HG03175 (cell line): ENCODE measurements at regions not wholly inside any gene's neighbourhood (a gene's known extent, or its start where the extent isn't known, plus 50 kb on each side); places are given as distances from the start of the nearest gene placed in this dataset.

Experiments used
- ATAC-seq: cut with Tn5 transposase; IDR thresholded peaks from one replicate; pipeline ENCODE4 v1.9.1; 2021; ENCODE audit warnings: mild to moderate bottlenecking, moderate library complexity; ENCODE audit not compliant: unreplicated experiment

DNA sequence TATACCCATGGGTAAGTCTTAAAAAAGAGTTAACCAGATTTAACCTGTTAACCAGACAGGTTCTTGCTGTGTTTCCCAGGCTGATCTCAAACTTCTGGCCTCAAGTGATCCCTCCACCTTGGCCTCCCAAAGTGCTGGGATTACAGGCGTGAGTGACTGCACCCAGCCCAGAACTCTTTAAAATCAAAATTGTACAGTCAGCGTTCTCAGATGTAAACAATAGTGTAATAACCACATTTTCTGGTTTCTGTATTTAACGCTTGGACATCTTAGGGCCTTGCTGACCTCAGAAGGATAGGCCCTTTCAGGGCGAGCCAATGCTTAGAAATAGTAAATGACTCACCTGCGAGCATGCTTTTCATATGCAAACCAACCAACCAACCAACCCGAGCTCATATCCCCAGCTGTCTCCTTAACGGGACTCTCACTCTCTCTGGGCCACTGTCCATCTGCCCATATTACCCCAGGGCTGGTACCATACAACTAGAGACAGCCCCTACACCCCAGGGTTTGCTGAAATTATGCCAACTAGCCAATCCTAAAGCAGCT, 415.0 kb upstream of the XYLT1 start:
- ATAC-seq: no peak

GRCh38 chr16:17877821-17878360, 407.1 kb upstream of the XYLT1 start:
- no peak for ATAC-seq

- no peak for ATAC-seq
These were observed 396.2 kb upstream of the XYLT1 start for GRCh38 chr16:17866996-17867395.

GRCh38 chr16:17861981-17862479, 391.3 kb upstream of the XYLT1 start:
- ATAC-seq: no peak

DNA sequence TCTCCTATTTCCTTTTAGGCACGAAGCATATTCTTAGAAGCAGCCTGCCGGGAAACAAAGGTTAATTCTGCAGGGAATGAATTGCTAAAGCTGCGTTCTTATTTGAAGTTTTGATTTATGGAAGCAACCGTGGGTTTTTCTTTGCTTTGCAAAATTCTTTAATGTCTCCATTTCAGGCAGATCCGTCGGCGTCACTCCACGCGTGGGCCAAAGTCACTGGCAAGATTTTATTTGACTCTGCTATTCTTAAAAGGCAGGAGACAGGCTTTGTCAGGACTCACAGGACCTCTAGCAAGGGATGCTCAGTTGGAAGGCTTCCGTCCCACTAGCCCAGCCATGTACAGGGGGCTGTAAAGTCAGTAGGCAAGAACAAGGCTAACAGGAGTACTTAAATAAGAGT, 387.3 kb upstream of the XYLT1 start:
- ATAC-seq: no peak

GRCh38 chr16:17853958-17854357, 383.2 kb upstream of the XYLT1 start:
- no peak for ATAC-seq

DNA sequence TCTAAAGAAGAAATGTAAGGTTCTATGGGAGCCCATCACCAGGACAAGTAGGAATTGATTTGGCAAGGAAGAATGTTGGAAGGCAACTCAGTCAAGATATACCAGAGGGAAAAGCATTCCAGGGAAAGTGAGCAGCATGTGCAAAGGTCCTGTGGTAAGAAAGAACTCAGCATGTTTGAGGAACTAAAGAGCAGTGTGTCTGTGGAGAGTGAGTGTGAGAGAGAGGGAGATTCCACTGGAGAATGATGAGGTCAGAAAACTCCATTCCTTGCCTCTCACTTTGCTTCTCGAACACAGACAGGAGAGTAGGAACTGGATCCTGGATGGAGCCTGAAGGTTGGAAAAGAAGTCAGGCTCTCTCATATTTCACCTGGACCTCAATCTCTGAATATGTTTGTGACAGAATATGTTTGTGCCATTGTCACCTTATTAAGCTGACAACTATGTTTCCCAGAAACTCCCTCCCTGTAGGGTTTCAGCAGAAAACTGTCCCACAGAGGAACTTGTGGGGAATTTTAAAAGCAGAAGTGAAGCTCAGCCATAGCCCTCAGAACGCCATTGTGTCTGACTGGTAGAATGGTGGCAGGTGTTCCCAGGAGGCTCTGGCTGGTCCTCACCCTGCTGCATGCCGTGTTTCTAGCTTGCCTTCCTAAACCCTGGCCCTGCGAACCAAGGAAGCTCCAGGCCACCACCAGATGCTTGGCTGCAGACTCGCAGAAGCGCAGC, 382.4 kb upstream of the XYLT1 start:
- no peak for ATAC-seq

DNA sequence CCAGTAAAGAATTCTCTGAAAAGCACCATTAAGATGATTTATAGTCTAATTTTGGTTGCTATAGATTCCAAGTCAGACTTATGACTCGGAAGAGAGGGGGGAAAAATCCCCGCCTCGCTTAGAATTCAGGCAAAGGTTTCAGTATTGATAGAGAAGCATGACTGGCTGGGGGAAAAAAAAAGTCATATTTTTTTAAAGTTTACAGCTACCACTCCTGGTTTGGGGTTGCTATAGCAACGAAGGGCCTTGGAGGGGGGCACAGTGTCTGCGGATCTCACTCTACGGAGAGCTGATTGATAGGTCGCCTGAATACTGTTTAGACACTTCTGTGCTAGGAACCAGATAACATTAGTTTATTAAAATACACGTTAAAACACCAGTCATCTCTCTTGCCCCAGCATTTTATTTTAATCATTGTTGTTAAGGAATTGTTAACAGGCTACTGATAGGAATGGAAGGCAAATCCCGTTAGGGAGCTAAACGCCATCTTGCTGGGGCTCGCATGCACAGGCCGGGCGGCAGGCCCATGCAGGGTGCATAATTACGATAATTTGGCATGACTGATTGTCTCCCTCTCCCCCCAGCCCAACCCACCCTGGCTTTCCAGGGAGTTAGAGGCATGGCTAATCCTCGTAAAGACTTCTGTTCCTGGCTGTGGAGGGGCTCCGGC, 380.0 kb upstream of the XYLT1 start:
- ATAC-seq: no peak

GRCh38 chr16:17847234-17847795, 376.6 kb upstream of the XYLT1 start:
- ATAC-seq: no peak

- ATAC-seq: no peak
These were observed 375.3 kb upstream of the XYLT1 start for GRCh38 chr16:17846030-17846429.

GRCh38 chr16:17845031-17845430, 374.3 kb upstream of the XYLT1 start:
- no peak for ATAC-seq

GRCh38 chr16:17843905-17844304, 373.1 kb upstream of the XYLT1 start:
- ATAC-seq: no peak

- no peak for ATAC-seq
These were observed 369.1 kb upstream of the XYLT1 start for GRCh38 chr16:17839907-17840306.

DNA sequence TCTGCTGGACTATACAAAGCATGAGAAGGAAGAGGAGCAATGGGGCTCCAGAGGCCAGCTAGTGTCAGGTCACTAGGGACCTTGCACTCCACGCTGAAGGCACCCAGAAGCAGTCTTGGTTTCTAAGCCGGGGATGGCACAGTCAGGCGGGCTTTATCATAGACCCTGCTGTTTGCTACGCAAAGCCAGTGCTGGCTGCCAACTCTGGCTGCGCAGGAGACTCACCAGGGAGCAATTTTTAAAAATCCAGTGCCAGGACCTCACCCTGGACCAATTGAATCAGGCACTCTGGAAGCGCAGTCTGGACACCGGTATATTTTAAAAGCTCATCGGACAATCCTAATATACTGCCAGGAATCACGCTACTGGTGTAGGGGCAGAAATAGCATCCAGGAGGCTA, 368.5 kb upstream of the XYLT1 start:
- ATAC-seq: no peak

GRCh38 chr16:17836868-17837602, 366.3 kb upstream of the XYLT1 start:
- no peak for ATAC-seq

GRCh38 chr16:17835118-17835876, 364.5 kb upstream of the XYLT1 start:
- ATAC-seq: no peak

- no peak for ATAC-seq
These were observed 362.0 kb upstream of the XYLT1 start for GRCh38 chr16:17832738-17833137.

GRCh38 chr16:17831330-17831729, 360.6 kb upstream of the XYLT1 start:
- ATAC-seq: no peak

DNA sequence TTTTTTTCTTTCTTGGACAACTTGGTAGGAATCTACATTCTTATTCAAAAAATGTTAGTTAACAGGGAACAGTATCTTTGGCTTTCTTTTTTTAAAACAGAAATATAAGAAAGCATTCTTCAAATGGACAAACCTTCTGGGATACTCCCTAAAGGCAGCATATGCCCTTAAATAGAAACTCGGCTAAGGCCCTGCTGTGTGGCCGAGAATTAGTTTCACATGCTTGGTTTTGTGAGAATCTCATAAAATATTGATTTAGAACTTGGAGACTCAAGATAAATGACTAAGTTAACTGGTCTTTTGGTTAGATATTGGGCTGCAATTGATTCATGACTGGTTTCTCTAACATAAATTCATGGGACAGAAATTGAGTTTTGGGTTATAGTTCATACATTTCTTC, 359.9 kb upstream of the XYLT1 start:
- no peak for ATAC-seq

DNA sequence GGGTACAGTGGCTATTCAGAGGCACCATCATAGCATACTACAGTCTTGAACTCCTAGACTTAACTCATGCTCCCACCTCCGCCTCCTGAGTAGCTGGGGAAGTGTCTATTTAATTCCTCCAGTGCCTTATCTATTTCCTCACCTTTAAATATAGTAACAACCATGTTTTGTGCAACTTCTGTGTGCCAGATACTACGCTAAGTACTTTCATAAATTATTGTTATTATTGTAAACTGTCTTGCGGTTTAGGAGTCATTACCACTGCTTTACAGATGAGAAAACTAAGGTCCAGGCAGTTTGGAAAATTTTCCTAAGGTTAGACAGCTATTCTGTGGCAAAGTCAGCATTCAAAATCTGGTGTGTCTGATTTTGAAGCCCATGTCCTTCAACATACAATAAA, 359.1 kb upstream of the XYLT1 start:
- ATAC-seq: no peak
